Body of pancreas (tissue), 4 donors: ENCODE measurements at regions not wholly inside any gene's neighbourhood (a gene's known extent, or its start where the extent isn't known, plus 50 kb on each side); places are given as distances from the start of the nearest gene placed in this dataset.

Experiments
- ATAC-seq: fragments of 150-250 bp; one replicate; pipeline ENCODE4 v1.9.1; 2016
- DNase-seq, 4 donors: peaks; one replicate each; pipeline ENCODE4 v3.0.0-alpha.2; 2019
- H3K27ac ChIP-seq, 4 donors: fragments of 200-600 bp; sonication (generic); 1 replicate in 3 of 4; 2 replicates in 1 of 4; pipeline versions ENCODE4 v1.5.1 to v1.6.1; 2016 to 2019; ENCODE audit warnings: mild to moderate bottlenecking in 1 of 4, mixed read lengths in 1 of 4, moderate library complexity in 1 of 4
- H3K27me3 ChIP-seq, 2 donors: fragments of 200-600 bp; sonication (generic); one replicate each; pipeline ENCODE4 v1.6.0; 2016; ENCODE audit warnings: mild to moderate bottlenecking in 1 of 2
- H3K36me3 ChIP-seq, 2 donors: fragments of 200-600 bp; sonication (generic); replicated peaks in 1 of 2; 2 replicates each; pipeline ENCODE4 v1.5.1; 2016; ENCODE audit warnings: low read depth in 2 of 2; ENCODE audit not compliant: insufficient read depth in 1 of 2
- H3K4me1 ChIP-seq: fragments of 200-600 bp; sonication (generic); one replicate; pipeline ENCODE4 v1.6.0; 2016
- H3K4me3 ChIP-seq, 2 donors: fragments of 200-600 bp; sonication (generic); 1 replicate in 1 of 2; 2 replicates in 1 of 2; pipeline ENCODE4 v1.5.1; 2016 to 2019
- H3K9me3 ChIP-seq, 3 donors: fragments of 200-600 bp; sonication (generic); 1 replicate in 2 of 3; 2 replicates in 1 of 3; pipeline ENCODE4 v1.5.1; 2016
- POLR2A ChIP-seq, 3 donors: fragments of 450-650 bp; IDR thresholded peaks; one replicate each; pipeline ENCODE4 v1.6.1; 2016; ENCODE audit warnings: antibody characterized with exemption in 3 of 3, mild to moderate bottlenecking in 2 of 3
- WGBS, 2 donors: methylation state at CpG; one replicate each; pipeline ENCODE4 v1.1.5; 2017; 5-methylcytosine and 5-hydroxymethylcytosine counted together
- intact Hi-C: fragments of 100-400 bp; cut with DNase I; formaldehyde crosslinking; loops from one replicate; pipeline ENCODE4 v1.15.1; 2023
- TF ChIP-seq, protein P1 (sequence below), 7 experiments: fragments of 450-650 bp in 4 of 7; fragments of 200-600 bp in 3 of 7; sonication (generic) in 3 of 7; IDR thresholded peaks; one replicate each; pipeline ENCODE4 v1.5.1; 2016 to 2019; ENCODE audit warnings: antibody characterized with exemption in 7 of 7

DNA sequence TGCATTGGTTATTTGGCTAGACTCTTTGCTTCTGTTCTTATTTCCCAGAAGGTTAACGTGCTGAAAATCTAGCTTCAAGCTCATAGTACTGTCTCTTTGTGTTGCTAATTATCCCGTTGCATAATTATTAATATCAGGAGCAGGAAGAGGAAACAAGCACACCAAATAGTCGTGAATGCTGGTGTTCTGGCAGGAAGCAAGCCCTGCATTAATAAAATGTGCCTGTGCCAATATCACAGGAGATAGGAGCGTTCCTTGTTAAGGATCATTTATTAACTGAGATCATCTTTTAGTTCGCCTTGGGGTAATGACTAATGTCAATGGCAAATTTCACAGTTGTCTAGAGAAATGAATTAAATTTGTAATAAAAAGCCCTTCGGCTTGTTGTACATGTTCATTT, 893.0 kb upstream of the POU3F3 start:
- no peaks in the 10 kb centered on the region for H3K4me1 ChIP-seq
- intact Hi-C loops, result no loop called here
- H3K36me3 ChIP-seq, result no peaks in the 10 kb centered on the region
- no peak overlapping the region for H3K27ac ChIP-seq
- H3K27me3 ChIP-seq, result no peaks in the 10 kb centered on the region
- H3K4me3 ChIP-seq, result no peak overlapping the region
- ATAC-seq (no peak), DNase-seq (no peak)
- TF ChIP-seq, protein P1, sequence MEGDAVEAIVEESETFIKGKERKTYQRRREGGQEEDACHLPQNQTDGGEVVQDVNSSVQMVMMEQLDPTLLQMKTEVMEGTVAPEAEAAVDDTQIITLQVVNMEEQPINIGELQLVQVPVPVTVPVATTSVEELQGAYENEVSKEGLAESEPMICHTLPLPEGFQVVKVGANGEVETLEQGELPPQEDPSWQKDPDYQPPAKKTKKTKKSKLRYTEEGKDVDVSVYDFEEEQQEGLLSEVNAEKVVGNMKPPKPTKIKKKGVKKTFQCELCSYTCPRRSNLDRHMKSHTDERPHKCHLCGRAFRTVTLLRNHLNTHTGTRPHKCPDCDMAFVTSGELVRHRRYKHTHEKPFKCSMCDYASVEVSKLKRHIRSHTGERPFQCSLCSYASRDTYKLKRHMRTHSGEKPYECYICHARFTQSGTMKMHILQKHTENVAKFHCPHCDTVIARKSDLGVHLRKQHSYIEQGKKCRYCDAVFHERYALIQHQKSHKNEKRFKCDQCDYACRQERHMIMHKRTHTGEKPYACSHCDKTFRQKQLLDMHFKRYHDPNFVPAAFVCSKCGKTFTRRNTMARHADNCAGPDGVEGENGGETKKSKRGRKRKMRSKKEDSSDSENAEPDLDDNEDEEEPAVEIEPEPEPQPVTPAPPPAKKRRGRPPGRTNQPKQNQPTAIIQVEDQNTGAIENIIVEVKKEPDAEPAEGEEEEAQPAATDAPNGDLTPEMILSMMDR (IDR thresholded peaks at IDR 0.05), result no peak
- TF ChIP-seq POLR2A (IDR thresholded peaks at IDR 0.05), result no peak
- 25 to 27% methylated on average over 6 of the region's 6 CpGs for WGBS, 2 donors
- H3K9me3 ChIP-seq, result no peaks in the 10 kb centered on the region

DNA sequence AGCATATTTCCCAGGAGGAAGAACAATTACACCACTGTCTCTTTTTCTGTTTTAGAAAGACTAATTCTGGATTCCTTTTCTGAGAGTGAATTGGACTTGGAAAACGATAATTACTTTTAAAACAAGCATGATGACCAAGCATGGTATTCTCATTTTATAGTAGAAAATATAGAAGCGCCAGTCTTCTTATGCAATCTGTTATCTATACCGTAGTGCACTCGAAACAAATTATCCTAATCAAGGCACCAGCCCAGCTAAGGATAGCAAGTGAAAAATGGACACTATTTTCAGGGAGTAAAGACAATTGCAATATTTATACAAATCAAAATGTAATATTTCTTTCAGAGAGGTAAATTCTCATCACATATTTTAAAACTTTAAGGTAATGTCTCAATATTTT, 892.1 kb upstream of the POU3F3 start:
- H3K9me3 ChIP-seq, result no peaks in the 10 kb centered on the region
- H3K4me1 ChIP-seq, result no peaks in the 10 kb centered on the region
- DNase-seq (no peak), ATAC-seq (no peak)
- H3K4me3 ChIP-seq, result no peak overlapping the region
- H3K27ac ChIP-seq, result no peak overlapping the region
- H3K27me3 ChIP-seq, result no peaks in the 10 kb centered on the region
- TF ChIP-seq, protein P1 (IDR thresholded peaks at IDR 0.05), result no peak
- no peak for TF ChIP-seq POLR2A (IDR thresholded peaks at IDR 0.05)
- 57 to 58% methylated on average over 4 of the region's 4 CpGs for WGBS, 2 donors
- no peaks in the 10 kb centered on the region for H3K36me3 ChIP-seq
- intact Hi-C loops, result no loop called here

DNA sequence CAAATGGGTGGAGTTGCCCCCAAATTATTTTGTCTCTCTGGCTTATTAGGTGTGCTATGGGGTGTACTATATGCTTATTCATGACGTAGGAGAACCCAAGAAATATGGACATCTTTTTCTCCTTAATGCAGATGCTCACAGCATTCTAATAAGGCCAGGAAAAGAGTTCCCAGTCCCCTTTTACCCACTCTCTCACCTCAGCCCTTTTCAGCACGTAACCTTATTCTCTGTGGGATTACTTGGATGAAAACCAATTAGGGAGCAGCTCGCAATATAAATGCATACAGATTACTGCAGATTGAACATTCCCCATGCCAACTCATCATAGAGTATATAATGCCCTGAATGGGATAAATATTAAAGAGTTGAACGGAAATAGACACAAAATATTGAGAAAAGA, 891.2 kb upstream of the POU3F3 start:
- no peak overlapping the region for H3K27ac ChIP-seq
- 72 to 73% methylated on average over 4 of the region's 4 CpGs for WGBS, 2 donors
- intact Hi-C loops, result no loop called here
- H3K4me3 ChIP-seq, result no peak overlapping the region
- ATAC-seq (no peak), DNase-seq (no peak)
- no peaks in the 10 kb centered on the region for H3K27me3 ChIP-seq
- no peaks in the 10 kb centered on the region for H3K36me3 ChIP-seq
- TF ChIP-seq, protein P1 (IDR thresholded peaks at IDR 0.05), result no peak
- TF ChIP-seq POLR2A (IDR thresholded peaks at IDR 0.05), result no peak
- no peaks in the 10 kb centered on the region for H3K4me1 ChIP-seq
- no peaks in the 10 kb centered on the region for H3K9me3 ChIP-seq

DNA sequence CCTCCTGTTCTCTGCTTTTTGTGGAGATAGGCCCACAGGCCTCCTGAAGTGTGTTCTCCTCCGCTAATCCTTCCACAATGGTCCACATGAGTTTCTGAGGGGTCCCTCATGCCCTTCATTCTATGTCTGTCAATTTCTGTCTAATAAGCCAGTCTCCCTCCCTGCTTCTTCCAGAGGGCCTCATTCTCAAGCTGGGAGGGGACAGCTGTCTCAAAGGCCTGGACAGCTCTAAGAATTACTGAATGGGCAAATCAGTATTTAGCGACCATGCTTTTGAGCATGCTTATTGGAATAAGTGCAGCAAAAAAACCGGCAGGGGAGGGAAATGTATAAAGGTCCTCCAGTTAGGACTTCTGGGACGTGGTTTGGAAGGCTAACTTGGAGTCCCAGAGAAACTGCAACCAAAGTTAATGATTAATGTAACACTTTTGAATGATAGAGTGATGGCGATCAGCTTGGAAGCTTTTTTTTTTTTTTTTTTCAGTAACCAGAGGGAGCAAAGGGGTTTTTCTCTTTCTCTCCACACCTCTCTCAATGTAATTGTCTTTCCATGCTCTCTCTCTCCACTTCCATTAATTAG, 890.7 kb upstream of the POU3F3 start:
- 39 to 47% methylated on average over 5 of the region's 5 CpGs for WGBS, 2 donors
- ATAC-seq (no peak), DNase-seq (no peak)
- Histone ChIP-seq H3K9me3 (no peaks in the 10 kb centered on the region), H3K4me3 (no peak overlapping the region), H3K4me1 (no peaks in the 10 kb centered on the region), H3K27me3 (no peaks in the 10 kb centered on the region), H3K36me3 (no peaks in the 10 kb centered on the region), H3K27ac (no peak overlapping the region)
- intact Hi-C loops, result no loop called here
- no peak for TF ChIP-seq POLR2A (IDR thresholded peaks at IDR 0.05)
- TF ChIP-seq, protein P1 (IDR thresholded peaks at IDR 0.05), result no peak

DNA sequence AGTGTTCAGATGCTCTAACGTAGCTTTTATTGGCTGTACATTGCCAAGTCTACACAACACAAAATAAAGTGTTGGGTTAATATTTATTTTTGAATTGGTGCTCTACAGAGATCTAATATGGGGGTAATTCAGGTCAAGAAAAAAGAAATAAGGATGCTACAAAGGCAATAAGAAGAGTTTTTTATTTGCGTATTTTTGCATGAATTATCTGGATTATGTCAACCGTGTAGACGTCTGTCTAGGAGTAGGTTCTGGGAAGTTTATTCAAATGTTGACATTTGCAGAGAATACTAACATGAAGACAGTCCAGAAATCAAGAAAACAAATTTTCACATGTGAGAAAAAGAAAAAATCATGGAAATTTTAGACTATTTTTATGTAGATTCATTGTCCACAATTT, 876.7 kb upstream of the POU3F3 start:
- ATAC-seq (no peak), DNase-seq (no peak)
- TF ChIP-seq, protein P1 (IDR thresholded peaks at IDR 0.05), result no peak
- no peak for TF ChIP-seq POLR2A (IDR thresholded peaks at IDR 0.05)
- H3K36me3 ChIP-seq, result no peaks in the 10 kb centered on the region
- no peak overlapping the region for H3K27ac ChIP-seq
- H3K27me3 ChIP-seq, result no peaks in the 10 kb centered on the region
- no peaks in the 10 kb centered on the region for H3K4me1 ChIP-seq
- intact Hi-C loops, result no loop called here
- no peaks in the 10 kb centered on the region for H3K9me3 ChIP-seq
- 60 to 67% methylated on average over 4 of the region's 4 CpGs for WGBS, 2 donors
- H3K4me3 ChIP-seq, result no peak overlapping the region
